ENCODE measurements at regions not wholly inside any gene's neighbourhood (a gene's known extent, or its start where the extent isn't known, plus 50 kb on each side); places are given as distances from the start of the nearest gene placed in this dataset.

GRCh38 chr18:34509163-34509562 lies 200.9 kb upstream of the DTNA start:
- TF ChIP-seq CTCF (IDR thresholded peaks at IDR 0.05) = no peak
- no peak for TF ChIP-seq POLR2AphosphoS5 (IDR thresholded peaks at IDR 0.05; ENCODE audit: low read depth, low read length)
- TF ChIP-seq SIN3A (IDR thresholded peaks at IDR 0.05; ENCODE audit: borderline replicate concordance, insufficient read depth, low read depth, low read length) = no peak
- TF ChIP-seq TCF7L2 (IDR thresholded peaks at IDR 0.05; ENCODE audit: low read depth, low read length) = no peak
- TF ChIP-seq REST (IDR thresholded peaks at IDR 0.05; ENCODE audit: insufficient read depth in 1 of 2, low read depth in 2 of 2, low read length in 1 of 2) = no peak

All from Panc1 (cell line).